ENCODE measurements at regions not wholly inside any gene's neighbourhood (a gene's known extent, or its start where the extent isn't known, plus 50 kb on each side); places are given as distances from the start of the nearest gene placed in this dataset.

GRCh38 chr11:79794057-79794456 lies 353.2 kb upstream of the TENM4 start:
- TF ChIP-seq CTCF (IDR thresholded peaks at IDR 0.05): no peak
- TF ChIP-seq ZFX (IDR thresholded peaks at IDR 0.05; ENCODE audit: borderline replicate concordance): no peak
